Mammary epithelial cell (primary cell): ENCODE measurements at regions not wholly inside any gene's neighbourhood (a gene's known extent, or its start where the extent isn't known, plus 50 kb on each side); places are given as distances from the start of the nearest gene placed in this dataset.

Experiments used
- EZH2 ChIP-seq: IDR thresholded peaks from 2 replicates; pipeline ENCODE4 v1.6.1; 2012; ENCODE audit warnings: low read length, inconsistent platforms, borderline replicate concordance
- TF ChIP-seq, protein P1 (sequence below), 2 donors: IDR thresholded peaks in 1 of 2; conservative IDR thresholded peaks in 1 of 2; 2 replicates each; pipeline ENCODE4 v1.5.1; 2011 to 2012; ENCODE audit warnings: inconsistent platforms in 2 of 2, low read length in 2 of 2, mild to moderate bottlenecking in 2 of 2, control low read depth in 1 of 2, low read depth in 1 of 2; ENCODE audit not compliant: insufficient read depth in 1 of 2; ENCODE audit errors: extremely low read depth in 1 of 2

DNA sequence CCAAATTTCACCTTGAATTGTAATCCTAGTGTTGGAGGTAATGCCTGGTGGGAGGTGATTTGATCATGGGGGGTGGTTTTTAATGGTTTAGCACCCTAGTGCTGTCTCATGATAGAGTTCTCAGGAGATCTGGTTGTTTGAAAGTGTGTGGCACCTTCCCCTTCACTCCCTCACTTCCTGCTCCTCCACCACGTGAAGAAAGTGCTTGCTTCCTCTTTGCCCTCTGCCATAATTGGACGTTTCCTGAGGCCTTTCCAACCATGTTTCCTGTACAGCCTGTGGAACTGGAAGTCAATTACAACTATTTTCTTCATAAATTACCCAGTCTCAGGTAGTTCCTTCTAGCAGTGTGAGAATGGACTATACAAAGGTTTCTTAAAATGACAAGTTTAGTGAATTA, 251.8 kb upstream of the NETO1 start:
- TF ChIP-seq, protein P1, sequence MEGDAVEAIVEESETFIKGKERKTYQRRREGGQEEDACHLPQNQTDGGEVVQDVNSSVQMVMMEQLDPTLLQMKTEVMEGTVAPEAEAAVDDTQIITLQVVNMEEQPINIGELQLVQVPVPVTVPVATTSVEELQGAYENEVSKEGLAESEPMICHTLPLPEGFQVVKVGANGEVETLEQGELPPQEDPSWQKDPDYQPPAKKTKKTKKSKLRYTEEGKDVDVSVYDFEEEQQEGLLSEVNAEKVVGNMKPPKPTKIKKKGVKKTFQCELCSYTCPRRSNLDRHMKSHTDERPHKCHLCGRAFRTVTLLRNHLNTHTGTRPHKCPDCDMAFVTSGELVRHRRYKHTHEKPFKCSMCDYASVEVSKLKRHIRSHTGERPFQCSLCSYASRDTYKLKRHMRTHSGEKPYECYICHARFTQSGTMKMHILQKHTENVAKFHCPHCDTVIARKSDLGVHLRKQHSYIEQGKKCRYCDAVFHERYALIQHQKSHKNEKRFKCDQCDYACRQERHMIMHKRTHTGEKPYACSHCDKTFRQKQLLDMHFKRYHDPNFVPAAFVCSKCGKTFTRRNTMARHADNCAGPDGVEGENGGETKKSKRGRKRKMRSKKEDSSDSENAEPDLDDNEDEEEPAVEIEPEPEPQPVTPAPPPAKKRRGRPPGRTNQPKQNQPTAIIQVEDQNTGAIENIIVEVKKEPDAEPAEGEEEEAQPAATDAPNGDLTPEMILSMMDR (conservative IDR thresholded peaks at IDR 0.05 in 1 of 2, IDR thresholded peaks at IDR 0.05 in 1 of 2; ENCODE audit: extremely low read depth in 1 of 2, insufficient read depth in 1 of 2, low read depth in 1 of 2, low read length in 2 of 2): no peak
- no peak for TF ChIP-seq EZH2
